ENCODE measurements at regions not wholly inside any gene's neighbourhood (a gene's known extent, or its start where the extent isn't known, plus 50 kb on each side); places are given as distances from the start of the nearest gene placed in this dataset.

DNA sequence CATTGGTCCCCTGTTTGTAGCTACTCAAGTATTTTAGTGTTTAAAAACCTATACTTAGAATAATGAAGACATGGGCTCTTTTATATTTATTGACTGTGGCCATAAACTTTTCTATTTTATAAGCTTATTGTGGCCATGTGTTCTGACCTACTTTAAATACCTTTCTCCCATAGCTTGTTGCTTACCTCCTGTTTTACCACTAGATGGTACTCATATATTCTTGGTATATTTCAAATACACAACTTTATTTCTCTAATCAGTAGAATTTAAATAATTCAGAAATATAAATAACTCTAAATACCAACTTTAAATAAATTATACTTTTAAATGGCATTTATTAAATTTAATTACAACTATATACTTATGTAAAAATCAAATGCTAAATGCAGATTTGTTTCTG, 498.0 kb downstream of the PRDM9 start:
- no peak for TF ChIP-seq POLR2A (IDR thresholded peaks at IDR 0.05)
- TF ChIP-seq, protein P1, sequence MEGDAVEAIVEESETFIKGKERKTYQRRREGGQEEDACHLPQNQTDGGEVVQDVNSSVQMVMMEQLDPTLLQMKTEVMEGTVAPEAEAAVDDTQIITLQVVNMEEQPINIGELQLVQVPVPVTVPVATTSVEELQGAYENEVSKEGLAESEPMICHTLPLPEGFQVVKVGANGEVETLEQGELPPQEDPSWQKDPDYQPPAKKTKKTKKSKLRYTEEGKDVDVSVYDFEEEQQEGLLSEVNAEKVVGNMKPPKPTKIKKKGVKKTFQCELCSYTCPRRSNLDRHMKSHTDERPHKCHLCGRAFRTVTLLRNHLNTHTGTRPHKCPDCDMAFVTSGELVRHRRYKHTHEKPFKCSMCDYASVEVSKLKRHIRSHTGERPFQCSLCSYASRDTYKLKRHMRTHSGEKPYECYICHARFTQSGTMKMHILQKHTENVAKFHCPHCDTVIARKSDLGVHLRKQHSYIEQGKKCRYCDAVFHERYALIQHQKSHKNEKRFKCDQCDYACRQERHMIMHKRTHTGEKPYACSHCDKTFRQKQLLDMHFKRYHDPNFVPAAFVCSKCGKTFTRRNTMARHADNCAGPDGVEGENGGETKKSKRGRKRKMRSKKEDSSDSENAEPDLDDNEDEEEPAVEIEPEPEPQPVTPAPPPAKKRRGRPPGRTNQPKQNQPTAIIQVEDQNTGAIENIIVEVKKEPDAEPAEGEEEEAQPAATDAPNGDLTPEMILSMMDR (IDR thresholded peaks at IDR 0.05), result peak in 1 of 3 experiments; percentile 8
